IgD-negative memory B cell (primary cell): ENCODE measurements at regions not wholly inside any gene's neighbourhood (a gene's known extent, or its start where the extent isn't known, plus 50 kb on each side); places are given as distances from the start of the nearest gene placed in this dataset.
"Not testable (repeated sequence)": the region's sequence is repeated elsewhere in the genome, so short reads cannot be mapped to it uniquely, and the experiment has no call there.

Experiments
- H3K27ac Mint-ChIP-seq, 3 donors: one replicate each; pipeline ENCODE4 v1.8.0; 2020 to 2022; ENCODE audit warnings: mild to moderate bottlenecking in 3 of 3, mixed read lengths in 3 of 3, moderate library complexity in 1 of 3
- H3K27me3 Mint-ChIP-seq: one replicate; pipeline ENCODE4 v1.8.0; 2021; ENCODE audit warnings: mixed read lengths
- H3K36me3 Mint-ChIP-seq: one replicate; pipeline ENCODE4 v1.8.0; 2020; ENCODE audit warnings: mild to moderate bottlenecking, mixed read lengths
- H3K4me1 Mint-ChIP-seq, 3 donors: one replicate each; pipeline ENCODE4 v1.8.0; 2020 to 2022; ENCODE audit warnings: mixed read lengths in 3 of 3, mild to moderate bottlenecking in 1 of 3
- H3K4me3 Mint-ChIP-seq, 4 donors: one replicate each; pipeline ENCODE4 v1.8.0; 2020 to 2022; ENCODE audit warnings: mild to moderate bottlenecking in 4 of 4, mixed read lengths in 4 of 4, moderate library complexity in 3 of 4
- H3K9me3 Mint-ChIP-seq, 3 donors: one replicate each; pipeline ENCODE4 v1.8.0; 2020 to 2021; ENCODE audit warnings: mixed read lengths in 3 of 3, mild to moderate bottlenecking in 1 of 3

GRCh38 chr10:42690449-42691360, 52.3 kb upstream of the ZNF33B start:
- Mint-ChIP-seq H3K4me1 (peaks cover 0 to 2% (median 0%) of the 10 kb centered on the region in 3 donors), H3K27ac (no peak overlapping the region), H3K27me3 (no peaks in the 10 kb centered on the region), H3K36me3 (no peaks in the 10 kb centered on the region), H3K9me3 (peaks cover 0 to 3% (median 0%) of the 10 kb centered on the region in 3 donors), H3K4me3 (no peak overlapping the region)

GRCh38 chr10:42691361-42692120, 53.2 kb upstream of the ZNF33B start:
- no peak overlapping the region for H3K4me3 Mint-ChIP-seq

GRCh38 chr10:42697926-42698325, 59.6 kb upstream of the ZNF33B start:
- no peaks in the 10 kb centered on the region for H3K9me3 Mint-ChIP-seq
- no peak overlapping the region for H3K4me3 Mint-ChIP-seq
- H3K36me3 Mint-ChIP-seq: no peaks in the 10 kb centered on the region

More at GRCh38 chr10:42691361-42692120, 53.2 kb upstream of the ZNF33B start:
- H3K36me3 Mint-ChIP-seq: no peaks in the 10 kb centered on the region
- H3K27ac Mint-ChIP-seq: peak overlapping the region in 1 of 3 donors; percentile 8
- H3K4me1 Mint-ChIP-seq: peaks cover 0 to 2% (median 0%) of the 10 kb centered on the region in 3 donors
- H3K27me3 Mint-ChIP-seq: no peaks in the 10 kb centered on the region
- H3K9me3 Mint-ChIP-seq: peaks cover 0 to 3% (median 0%) of the 10 kb centered on the region in 3 donors

GRCh38 chr10:42707234-42707633, 68.9 kb upstream of the ZNF33B start:
- Mint-ChIP-seq H3K36me3 (peaks cover 2% of the 10 kb centered on the region), H3K4me3 (no peak overlapping the region), H3K27me3 (peaks cover 10% of the 10 kb centered on the region), H3K27ac (no peak overlapping the region), H3K4me1 (no peaks in the 10 kb centered on the region), H3K9me3 (peaks cover 0 to 2% (median 1%) of the 10 kb centered on the region in 3 donors)

More at GRCh38 chr10:42697926-42698325, 59.6 kb upstream of the ZNF33B start:
- Mint-ChIP-seq H3K4me1 (no peaks in the 10 kb centered on the region), H3K27ac (no peak overlapping the region), H3K27me3 (peaks cover 7% of the 10 kb centered on the region)

GRCh38 chr10:42719339-42719738, 63.3 kb upstream of the BMS1 start:
- not testable (repeated sequence) for H3K4me3 Mint-ChIP-seq, H3K36me3 Mint-ChIP-seq, H3K9me3 Mint-ChIP-seq, H3K27ac Mint-ChIP-seq, H3K4me1 Mint-ChIP-seq
- H3K27me3 Mint-ChIP-seq: peaks cover 12% of the 10 kb centered on the region

- H3K27me3 Mint-ChIP-seq: peaks cover 14% of the 10 kb centered on the region
- H3K9me3 Mint-ChIP-seq: no peaks in the 10 kb centered on the region
- H3K27ac Mint-ChIP-seq: no peak overlapping the region
- H3K4me1 Mint-ChIP-seq: peaks cover 0 to 2% (median 0%) of the 10 kb centered on the region in 3 donors
- H3K4me3 Mint-ChIP-seq: no peak overlapping the region
- no peaks in the 10 kb centered on the region for H3K36me3 Mint-ChIP-seq
Observed at GRCh38 chr10:42722575-42722974, 60.0 kb upstream of the BMS1 start.

GRCh38 chr10:42723549-42723948, 59.0 kb upstream of the BMS1 start:
- H3K36me3 Mint-ChIP-seq, H3K27ac Mint-ChIP-seq, H3K4me3 Mint-ChIP-seq, H3K4me1 Mint-ChIP-seq, H3K9me3 Mint-ChIP-seq: not testable (repeated sequence)
- H3K27me3 Mint-ChIP-seq: peaks cover 16% of the 10 kb centered on the region

GRCh38 chr10:42724660-42725059, 57.9 kb upstream of the BMS1 start:
- H3K4me1 Mint-ChIP-seq, H3K36me3 Mint-ChIP-seq, H3K4me3 Mint-ChIP-seq, H3K27ac Mint-ChIP-seq, H3K9me3 Mint-ChIP-seq: not testable (repeated sequence)
- peaks cover 16% of the 10 kb centered on the region for H3K27me3 Mint-ChIP-seq

GRCh38 chr10:42732266-42732665, 50.3 kb upstream of the BMS1 start:
- Mint-ChIP-seq H3K27me3 (peaks cover 4% of the 10 kb centered on the region), H3K4me1 (no peaks in the 10 kb centered on the region), H3K4me3 (no peak overlapping the region), H3K27ac (no peak overlapping the region), H3K9me3 (peaks cover 0 to 2% (median 0%) of the 10 kb centered on the region in 3 donors), H3K36me3 (no peaks in the 10 kb centered on the region)
